Loucy (cell line): ENCODE measurements at regions not wholly inside any gene's neighbourhood (a gene's known extent, or its start where the extent isn't known, plus 50 kb on each side); places are given as distances from the start of the nearest gene placed in this dataset.
"Not testable (repeated sequence)": the region's sequence is repeated elsewhere in the genome, so short reads cannot be mapped to it uniquely, and the experiment has no call there.

Experiments used
- H2AFZ ChIP-seq: fragments of 200-600 bp; sonication (generic); 2 replicates; pipeline ENCODE4 v1.6.0; 2016; ENCODE audit warnings: antibody characterized with exemption, mild to moderate bottlenecking, low read length, moderate library complexity
- H3F3A ChIP-seq: fragments of 200-600 bp; 2 replicates; pipeline ENCODE4 v1.6.0; 2016; ENCODE audit warnings: antibody characterized with exemption, low read depth, mild to moderate bottlenecking
- H3K27me3 ChIP-seq: fragments of 200-600 bp; sonication (generic); 2 replicates; pipeline ENCODE4 v1.6.1; 2014; ENCODE audit warnings: low read length, mild to moderate bottlenecking; ENCODE audit not compliant: insufficient read depth, poor library complexity, severe bottlenecking
- H3K36me3 ChIP-seq: fragments of 200-600 bp; sonication (generic); 2 replicates; pipeline ENCODE4 v1.6.1; 2016; ENCODE audit warnings: low read length; ENCODE audit not compliant: insufficient read depth
- H3K4me1 ChIP-seq: fragments of 200-600 bp; sonication (generic); 2 replicates; pipeline ENCODE4 v1.5.1; 2014; ENCODE audit warnings: low read length, mild to moderate bottlenecking; ENCODE audit not compliant: insufficient read depth, poor library complexity, severe bottlenecking
- H3K4me2 ChIP-seq: fragments of 200-600 bp; sonication (generic); 2 replicates; pipeline ENCODE4 v1.6.0; 2014; ENCODE audit warnings: antibody characterized with exemption, low read length, low read depth, mild to moderate bottlenecking; ENCODE audit not compliant: poor library complexity, severe bottlenecking
- H3K4me3 ChIP-seq: fragments of 200-600 bp; sonication (generic); 2 replicates; pipeline ENCODE4 v1.5.1; 2014; ENCODE audit warnings: low read length, mild to moderate bottlenecking, mixed read lengths; ENCODE audit not compliant: poor library complexity, severe bottlenecking
- H3K79me2 ChIP-seq: fragments of 200-600 bp; sonication (generic); 2 replicates; pipeline ENCODE4 v1.6.1; 2014; ENCODE audit warnings: low read length; ENCODE audit not compliant: insufficient read depth
- H3K9ac ChIP-seq: fragments of 200-600 bp; sonication (generic); 2 replicates; pipeline ENCODE4 v1.6.0; 2014; ENCODE audit warnings: mild to moderate bottlenecking, low read depth, low read length, moderate library complexity; ENCODE audit not compliant: poor library complexity, severe bottlenecking
- H3K9me2 ChIP-seq: fragments of 200-600 bp; sonication (generic); replicated peaks from 2 replicates; pipeline ENCODE4 v1.6.1; 2016; ENCODE audit warnings: low read depth, low read length, mixed read lengths
- H3K9me3 ChIP-seq: fragments of 200-600 bp; sonication (generic); 2 replicates; pipeline ENCODE4 v1.6.1; 2014; ENCODE audit warnings: mild to moderate bottlenecking, antibody characterized with exemption, low read length, low read depth; ENCODE audit not compliant: insufficient read depth
- H4K20me1 ChIP-seq: fragments of 200-600 bp; sonication (generic); 2 replicates; pipeline ENCODE4 v1.6.0; 2014; ENCODE audit warnings: antibody characterized with exemption, low read length, mild to moderate bottlenecking; ENCODE audit not compliant: insufficient read depth, poor library complexity, severe bottlenecking
- EZH2phosphoT487 ChIP-seq: fragments of 200-600 bp; IDR thresholded peaks from 2 replicates; pipeline ENCODE4 v1.6.1; 2018; ENCODE audit warnings: antibody characterized with exemption, mild to moderate bottlenecking, moderate library complexity, borderline replicate concordance
- TF ChIP-seq, protein P1 (sequence below): fragments of 200-600 bp; sonication (generic); conservative IDR thresholded peaks from 2 replicates; pipeline ENCODE4 v1.5.1; 2014; ENCODE audit warnings: mild to moderate bottlenecking, antibody characterized with exemption, low read length

DNA sequence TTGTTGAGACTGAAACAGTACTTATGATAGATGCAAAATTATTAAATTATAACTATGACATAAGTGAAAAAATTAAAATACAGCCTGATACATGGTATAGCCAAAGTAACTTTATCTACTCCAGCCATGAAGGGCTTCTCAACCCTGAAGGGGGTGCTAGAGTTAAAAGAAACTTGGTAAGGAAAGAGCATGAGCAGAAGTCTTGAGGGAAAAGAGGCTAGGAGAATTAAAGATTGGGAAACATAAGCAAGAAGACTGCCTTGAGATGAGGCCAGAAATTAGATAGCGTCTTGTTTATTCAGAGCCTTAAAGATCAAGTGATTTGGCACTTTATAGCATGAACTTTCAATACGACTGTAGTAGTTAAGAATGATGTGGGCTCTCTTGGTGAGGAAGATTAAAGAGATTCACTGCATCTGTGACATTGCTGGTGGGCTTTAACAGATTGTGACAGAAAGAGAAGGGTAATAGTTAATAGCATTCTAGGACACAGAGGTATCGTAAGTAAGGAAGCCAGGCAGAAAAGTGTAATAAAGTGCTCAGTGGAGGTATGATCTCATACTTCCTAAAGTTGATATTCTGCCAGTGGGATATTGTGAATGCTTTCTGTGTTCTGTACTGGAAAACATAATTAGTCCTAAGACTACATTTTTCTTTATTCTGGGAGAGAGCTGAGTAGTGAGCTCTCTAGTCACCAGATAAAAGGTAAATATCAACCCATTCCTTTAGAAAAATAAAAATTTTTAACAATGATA is 385.4 kb upstream of the PRR20A start:
- Histone ChIP-seq H3K36me3 (no peaks in the 10 kb centered on the region), H3K9me2 (no peaks in the 10 kb centered on the region), H3K27me3 (no peaks in the 10 kb centered on the region), H3K4me1 (no peaks in the 10 kb centered on the region), H3F3A (no peaks in the 10 kb centered on the region), H3K9me3 (no peaks in the 10 kb centered on the region), H3K79me2 (no peaks in the 10 kb centered on the region), H2AFZ (no peak overlapping the region), H3K9ac (no peak overlapping the region), H4K20me1 (no peaks in the 10 kb centered on the region), H3K4me2 (no peak overlapping the region), H3K4me3 (no peak overlapping the region)
- no peak for TF ChIP-seq EZH2phosphoT487
- TF ChIP-seq, protein P1, sequence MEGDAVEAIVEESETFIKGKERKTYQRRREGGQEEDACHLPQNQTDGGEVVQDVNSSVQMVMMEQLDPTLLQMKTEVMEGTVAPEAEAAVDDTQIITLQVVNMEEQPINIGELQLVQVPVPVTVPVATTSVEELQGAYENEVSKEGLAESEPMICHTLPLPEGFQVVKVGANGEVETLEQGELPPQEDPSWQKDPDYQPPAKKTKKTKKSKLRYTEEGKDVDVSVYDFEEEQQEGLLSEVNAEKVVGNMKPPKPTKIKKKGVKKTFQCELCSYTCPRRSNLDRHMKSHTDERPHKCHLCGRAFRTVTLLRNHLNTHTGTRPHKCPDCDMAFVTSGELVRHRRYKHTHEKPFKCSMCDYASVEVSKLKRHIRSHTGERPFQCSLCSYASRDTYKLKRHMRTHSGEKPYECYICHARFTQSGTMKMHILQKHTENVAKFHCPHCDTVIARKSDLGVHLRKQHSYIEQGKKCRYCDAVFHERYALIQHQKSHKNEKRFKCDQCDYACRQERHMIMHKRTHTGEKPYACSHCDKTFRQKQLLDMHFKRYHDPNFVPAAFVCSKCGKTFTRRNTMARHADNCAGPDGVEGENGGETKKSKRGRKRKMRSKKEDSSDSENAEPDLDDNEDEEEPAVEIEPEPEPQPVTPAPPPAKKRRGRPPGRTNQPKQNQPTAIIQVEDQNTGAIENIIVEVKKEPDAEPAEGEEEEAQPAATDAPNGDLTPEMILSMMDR = peak; percentile 28; the same call in 1 of the 2 replicates

DNA sequence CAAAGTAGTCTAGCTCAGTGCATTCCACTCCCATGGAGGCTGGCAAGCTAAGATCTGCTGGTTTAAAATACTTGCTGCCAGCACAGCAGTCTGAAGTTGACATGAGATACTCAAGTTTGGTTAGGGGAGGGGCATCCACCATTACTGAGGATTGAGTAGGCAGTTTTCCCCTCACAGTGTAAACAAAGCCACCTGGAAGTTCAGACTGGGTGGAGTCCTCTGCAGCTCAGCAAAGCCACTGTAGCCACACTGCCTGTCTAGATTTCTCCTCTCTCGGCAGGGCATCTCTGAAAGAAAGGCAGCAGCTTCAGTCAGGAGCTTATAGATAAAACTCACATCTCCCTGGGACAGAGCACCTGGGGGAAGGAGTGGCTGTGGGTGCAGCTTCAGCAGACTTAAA is 377.4 kb upstream of the PRR20A start:
- not testable (repeated sequence) for H3K27me3 ChIP-seq, H3K9ac ChIP-seq, H3K9me3 ChIP-seq

DNA sequence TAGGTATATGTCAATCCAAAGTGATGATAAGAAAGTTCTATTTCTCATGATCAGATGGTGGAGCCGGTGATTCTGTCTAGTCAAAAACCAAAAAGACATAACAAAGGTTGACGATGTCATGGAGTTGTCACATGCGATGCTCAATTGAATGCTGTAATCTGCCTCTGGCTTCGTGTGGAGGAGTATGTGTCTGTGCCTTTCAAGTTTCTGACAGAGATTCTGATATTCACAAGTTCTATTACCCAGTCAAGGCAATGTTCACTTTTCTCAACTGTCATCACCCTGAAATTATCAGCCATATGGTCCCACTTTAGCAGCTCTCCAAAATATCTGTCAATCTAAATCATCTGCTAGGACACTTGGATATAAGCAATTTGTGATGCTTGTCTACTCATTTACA is 367.6 kb upstream of the PRR20A start:
- Histone ChIP-seq H3K4me1 (no peaks in the 10 kb centered on the region), H3K9ac (no peak overlapping the region), H3K9me2 (no peaks in the 10 kb centered on the region), H3K36me3 (no peaks in the 10 kb centered on the region), H3K4me2 (no peak overlapping the region), H2AFZ (no peak overlapping the region), H3K9me3 (no peaks in the 10 kb centered on the region), H3K27me3 (no peaks in the 10 kb centered on the region), H3K4me3 (no peak overlapping the region), H4K20me1 (no peaks in the 10 kb centered on the region), H3F3A (no peaks in the 10 kb centered on the region), H3K79me2 (no peaks in the 10 kb centered on the region)
- TF ChIP-seq, protein P1 = no peak
- no peak for TF ChIP-seq EZH2phosphoT487

More for the DNA sequence above, 377.4 kb upstream of the PRR20A start:
- not testable (repeated sequence) for H3K4me2 ChIP-seq, H4K20me1 ChIP-seq, H3K9me2 ChIP-seq, H3F3A ChIP-seq, H3K36me3 ChIP-seq, H3K79me2 ChIP-seq, H3K4me3 ChIP-seq, H3K4me1 ChIP-seq, H2AFZ ChIP-seq

DNA sequence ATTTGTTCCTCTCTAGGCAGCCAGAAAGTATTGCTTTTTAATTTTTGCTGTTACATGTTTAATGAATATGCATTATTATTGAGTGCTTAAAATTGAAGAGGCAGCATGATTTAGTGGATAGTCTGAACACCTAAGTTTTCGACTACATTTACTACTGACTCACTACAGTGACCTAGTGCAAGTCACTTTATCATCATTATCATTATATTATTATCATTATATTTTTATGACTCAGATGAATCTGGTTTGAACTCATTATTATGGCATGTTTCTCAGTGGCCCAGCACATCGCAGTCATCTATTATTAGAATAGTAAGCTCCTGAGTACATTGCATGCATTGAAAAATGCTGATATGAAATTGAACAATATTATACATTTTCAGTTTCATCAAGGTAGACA is 351.2 kb upstream of the PRR20A start:
- Histone ChIP-seq H3K79me2 (no peaks in the 10 kb centered on the region), H3K36me3 (no peaks in the 10 kb centered on the region), H3F3A (no peaks in the 10 kb centered on the region), H3K4me1 (no peaks in the 10 kb centered on the region), H3K27me3 (no peaks in the 10 kb centered on the region), H4K20me1 (no peaks in the 10 kb centered on the region), H3K9me2 (no peaks in the 10 kb centered on the region), H3K9ac (no peak overlapping the region), H3K4me2 (no peak overlapping the region), H3K9me3 (no peaks in the 10 kb centered on the region), H3K4me3 (no peak overlapping the region), H2AFZ (no peak overlapping the region)
- TF ChIP-seq EZH2phosphoT487 = no peak
- TF ChIP-seq, protein P1 = no peak
